Fibroblast of lung (primary cell): ENCODE measurements at regions not wholly inside any gene's neighbourhood (a gene's known extent, or its start where the extent isn't known, plus 50 kb on each side); places are given as distances from the start of the nearest gene placed in this dataset.

Experiments used
- DNase-seq, 2 donors: peaks; one replicate each; pipeline versions ENCODE4 v3.0.0 to v3.0.0-alpha.2; 2010; ENCODE audit warnings: low read depth in 2 of 2
- H2AFZ ChIP-seq: 2 replicates; pipeline ENCODE4 v1.5.1; 2012; ENCODE audit warnings: low read length, control low read depth, inconsistent platforms
- H3K27ac ChIP-seq: 2 replicates; pipeline ENCODE4 v1.5.1; 2011; ENCODE audit warnings: low read length, control low read depth; ENCODE audit not compliant: insufficient read depth
- H3K27me3 ChIP-seq: 2 replicates; pipeline ENCODE4 v1.5.1; 2011; ENCODE audit warnings: mild to moderate bottlenecking, low read length; ENCODE audit not compliant: control insufficient read depth, insufficient read depth
- H3K36me3 ChIP-seq: 2 replicates; pipeline ENCODE4 v1.5.1; 2011; ENCODE audit warnings: low read length; ENCODE audit not compliant: control insufficient read depth, insufficient read depth
- H3K4me1 ChIP-seq: 2 replicates; pipeline ENCODE4 v1.5.1; 2011; ENCODE audit warnings: low read length; ENCODE audit not compliant: control insufficient read depth, insufficient read depth; ENCODE audit errors: extremely low read depth
- H3K4me2 ChIP-seq: 2 replicates; pipeline ENCODE4 v1.5.1; 2011; ENCODE audit warnings: low read length, control low read depth; ENCODE audit not compliant: insufficient read depth; ENCODE audit errors: extremely low read depth
- H3K4me3 ChIP-seq, 4 experiments: fragments of 200-600 bp in 1 of 4; sonication (generic) in 1 of 4; replicated peaks in 1 of 4; 2 replicates each; pipeline ENCODE4 v1.5.1; 2011 to 2016; ENCODE audit warnings: low read length in 4 of 4, low read depth in 3 of 4, mild to moderate bottlenecking in 3 of 4, control low read depth in 2 of 4, inconsistent platforms in 1 of 4, mixed read lengths in 1 of 4; ENCODE audit not compliant: insufficient read depth in 1 of 4; ENCODE audit errors: control extremely low read depth in 1 of 4
- H3K79me2 ChIP-seq: 2 replicates; pipeline ENCODE4 v1.5.1; 2012; ENCODE audit warnings: mild to moderate bottlenecking, low read length, inconsistent platforms; ENCODE audit not compliant: control insufficient read depth, insufficient read depth
- H3K9ac ChIP-seq: 2 replicates; pipeline ENCODE4 v1.5.1; 2011; ENCODE audit warnings: mild to moderate bottlenecking, low read length, control low read depth; ENCODE audit not compliant: insufficient read depth
- H3K9me3 ChIP-seq: 2 replicates; pipeline ENCODE4 v1.5.1; 2012; ENCODE audit warnings: low read depth, low read length; ENCODE audit not compliant: control insufficient read depth, insufficient read depth
- H4K20me1 ChIP-seq: 2 replicates; pipeline ENCODE4 v1.5.1; 2011; ENCODE audit warnings: low read length; ENCODE audit not compliant: control insufficient read depth, insufficient read depth; ENCODE audit errors: extremely low read depth
- CTCF ChIP-seq, 2 donors: IDR thresholded peaks in 1 of 2; conservative IDR thresholded peaks in 1 of 2; 1 replicate in 1 of 2; 2 replicates in 1 of 2; pipeline ENCODE4 v1.5.1; 2011 to 2012; ENCODE audit warnings: low read length in 2 of 2, control low read depth in 1 of 2, inconsistent platforms in 1 of 2, low read depth in 1 of 2, mild to moderate bottlenecking in 1 of 2
- EZH2 ChIP-seq: IDR thresholded peaks from 2 replicates; pipeline ENCODE4 v1.5.1; 2012; ENCODE audit warnings: low read length, control low read depth, mild to moderate bottlenecking; ENCODE audit errors: missing control alignments

GRCh38 chr7:10592604-10593003 lies 381.1 kb upstream of the PHF14 start:
- H3K4me3 ChIP-seq: no peak overlapping the region
- no peak overlapping the region for H3K27ac ChIP-seq
- no peak for DNase-seq
- no peaks in the 10 kb centered on the region for H3K27me3 ChIP-seq
- TF ChIP-seq EZH2 (no peak), CTCF (conservative IDR thresholded peaks at IDR 0.05 in 1 of 2, IDR thresholded peaks at IDR 0.05 in 1 of 2; ENCODE audit: low read depth in 1 of 2, low read length in 2 of 2) (no peak)
- no peak overlapping the region for H3K4me2 ChIP-seq
- no peaks in the 10 kb centered on the region for H3K79me2 ChIP-seq
- no peaks in the 10 kb centered on the region for H4K20me1 ChIP-seq
- no peaks in the 10 kb centered on the region for H3K4me1 ChIP-seq
- H3K9me3 ChIP-seq: no peaks in the 10 kb centered on the region
- H2AFZ ChIP-seq: no peak overlapping the region
- H3K36me3 ChIP-seq: no peaks in the 10 kb centered on the region
- no peak overlapping the region for H3K9ac ChIP-seq

GRCh38 chr7:10593080-10593479 lies 380.6 kb upstream of the PHF14 start:
- no peak overlapping the region for H2AFZ ChIP-seq
- no peak for DNase-seq
- no peak overlapping the region for H3K4me3 ChIP-seq
- no peaks in the 10 kb centered on the region for H3K9me3 ChIP-seq
- no peaks in the 10 kb centered on the region for H3K4me1 ChIP-seq
- no peak overlapping the region for H3K27ac ChIP-seq
- no peak overlapping the region for H3K4me2 ChIP-seq
- no peaks in the 10 kb centered on the region for H3K79me2 ChIP-seq
- no peaks in the 10 kb centered on the region for H4K20me1 ChIP-seq
- no peaks in the 10 kb centered on the region for H3K27me3 ChIP-seq
- no peak overlapping the region for H3K9ac ChIP-seq
- no peak for TF ChIP-seq CTCF (conservative IDR thresholded peaks at IDR 0.05 in 1 of 2, IDR thresholded peaks at IDR 0.05 in 1 of 2; ENCODE audit: low read depth in 1 of 2, low read length in 2 of 2)
- TF ChIP-seq EZH2: no peak
- H3K36me3 ChIP-seq: no peaks in the 10 kb centered on the region

- no peaks in the 10 kb centered on the region for H3K27me3 ChIP-seq
- H3K9ac ChIP-seq: no peak overlapping the region
- no peaks in the 10 kb centered on the region for H3K36me3 ChIP-seq
- H2AFZ ChIP-seq: no peak overlapping the region
- no peaks in the 10 kb centered on the region for H3K9me3 ChIP-seq
- no peaks in the 10 kb centered on the region for H3K4me1 ChIP-seq
- H3K79me2 ChIP-seq: no peaks in the 10 kb centered on the region
- no peak overlapping the region for H3K4me3 ChIP-seq
- TF ChIP-seq CTCF (conservative IDR thresholded peaks at IDR 0.05 in 1 of 2, IDR thresholded peaks at IDR 0.05 in 1 of 2; ENCODE audit: low read depth in 1 of 2, low read length in 2 of 2) (no peak), EZH2 (no peak)
- no peak for DNase-seq
- H4K20me1 ChIP-seq: no peaks in the 10 kb centered on the region
- H3K27ac ChIP-seq: no peak overlapping the region
- H3K4me2 ChIP-seq: no peak overlapping the region
Observed at GRCh38 chr7:10596827-10597226, 376.8 kb upstream of the PHF14 start.
